GM13976 (cell line): ENCODE measurements at regions not wholly inside any gene's neighbourhood (a gene's known extent, or its start where the extent isn't known, plus 50 kb on each side); places are given as distances from the start of the nearest gene placed in this dataset.
"Not testable (repeated sequence)": the region's sequence is repeated elsewhere in the genome, so short reads cannot be mapped to it uniquely, and the experiment has no call there.

Experiments
- DNase-seq: peaks from one replicate; pipeline ENCODE4 v3.0.0; 2012; ENCODE audit warnings: low spot score
- in situ Hi-C: fragments of 300-500 bp; cut with MboI; formaldehyde crosslinking; loops from one replicate; pipeline ENCODE4 v1.12.0; 2022; ENCODE audit warnings: low sequenced_read_pairs, mixed read lengths, inconsistent platforms; ENCODE audit not compliant: unreplicated experiment
- TF ChIP-seq, protein P1 (sequence below): IDR thresholded peaks from 2 replicates; pipeline ENCODE4 v1.5.1; 2012; ENCODE audit warnings: borderline replicate concordance, mild to moderate bottlenecking; ENCODE audit not compliant: insufficient read depth; ENCODE audit errors: extremely low read depth, missing control alignments, control extremely low read depth

DNA sequence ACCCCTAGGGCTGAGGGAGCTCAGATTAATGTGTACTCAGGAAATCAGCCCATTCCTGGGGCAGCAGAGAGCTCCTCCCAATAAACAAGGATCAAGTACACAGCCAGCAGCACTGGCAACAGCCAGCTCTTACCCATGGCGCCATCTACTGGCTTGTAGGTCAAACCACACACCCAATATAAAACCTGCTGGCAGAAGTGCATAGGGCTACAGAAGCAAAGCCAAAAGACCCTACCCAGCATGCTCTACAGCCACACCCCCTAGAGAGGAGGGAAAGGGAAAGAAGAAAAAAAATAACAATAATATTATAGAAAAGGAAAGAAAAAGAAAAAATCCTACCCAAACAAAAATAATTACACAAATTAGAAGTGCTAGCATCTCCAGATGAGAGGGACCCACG, 127.5 kb upstream of the PABPC3 start:
- DNase-seq, in situ Hi-C loops: not testable (repeated sequence)
- TF ChIP-seq, protein P1, sequence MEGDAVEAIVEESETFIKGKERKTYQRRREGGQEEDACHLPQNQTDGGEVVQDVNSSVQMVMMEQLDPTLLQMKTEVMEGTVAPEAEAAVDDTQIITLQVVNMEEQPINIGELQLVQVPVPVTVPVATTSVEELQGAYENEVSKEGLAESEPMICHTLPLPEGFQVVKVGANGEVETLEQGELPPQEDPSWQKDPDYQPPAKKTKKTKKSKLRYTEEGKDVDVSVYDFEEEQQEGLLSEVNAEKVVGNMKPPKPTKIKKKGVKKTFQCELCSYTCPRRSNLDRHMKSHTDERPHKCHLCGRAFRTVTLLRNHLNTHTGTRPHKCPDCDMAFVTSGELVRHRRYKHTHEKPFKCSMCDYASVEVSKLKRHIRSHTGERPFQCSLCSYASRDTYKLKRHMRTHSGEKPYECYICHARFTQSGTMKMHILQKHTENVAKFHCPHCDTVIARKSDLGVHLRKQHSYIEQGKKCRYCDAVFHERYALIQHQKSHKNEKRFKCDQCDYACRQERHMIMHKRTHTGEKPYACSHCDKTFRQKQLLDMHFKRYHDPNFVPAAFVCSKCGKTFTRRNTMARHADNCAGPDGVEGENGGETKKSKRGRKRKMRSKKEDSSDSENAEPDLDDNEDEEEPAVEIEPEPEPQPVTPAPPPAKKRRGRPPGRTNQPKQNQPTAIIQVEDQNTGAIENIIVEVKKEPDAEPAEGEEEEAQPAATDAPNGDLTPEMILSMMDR: peak; percentile 15

DNA sequence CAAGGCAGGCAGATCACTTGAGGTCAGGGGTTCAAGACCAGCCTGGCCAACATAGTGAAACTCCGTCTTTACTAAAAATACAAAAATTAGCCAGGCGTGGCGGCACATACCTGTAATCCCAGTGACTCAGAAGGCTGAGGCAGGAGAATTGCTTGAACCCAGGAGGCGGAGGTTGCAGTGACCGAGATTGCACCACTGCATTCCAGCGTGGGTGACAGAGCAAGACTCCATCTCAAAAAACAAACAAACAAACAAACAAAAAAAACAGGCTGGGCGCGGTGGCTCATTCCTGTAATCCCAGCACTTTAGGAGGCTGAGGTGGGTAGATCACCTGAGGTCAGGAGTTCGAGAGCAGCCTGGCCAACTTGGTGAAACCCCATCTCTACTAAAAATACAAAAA, 122.8 kb upstream of the PABPC3 start:
- DNase-seq, in situ Hi-C loops: not testable (repeated sequence)

DNA sequence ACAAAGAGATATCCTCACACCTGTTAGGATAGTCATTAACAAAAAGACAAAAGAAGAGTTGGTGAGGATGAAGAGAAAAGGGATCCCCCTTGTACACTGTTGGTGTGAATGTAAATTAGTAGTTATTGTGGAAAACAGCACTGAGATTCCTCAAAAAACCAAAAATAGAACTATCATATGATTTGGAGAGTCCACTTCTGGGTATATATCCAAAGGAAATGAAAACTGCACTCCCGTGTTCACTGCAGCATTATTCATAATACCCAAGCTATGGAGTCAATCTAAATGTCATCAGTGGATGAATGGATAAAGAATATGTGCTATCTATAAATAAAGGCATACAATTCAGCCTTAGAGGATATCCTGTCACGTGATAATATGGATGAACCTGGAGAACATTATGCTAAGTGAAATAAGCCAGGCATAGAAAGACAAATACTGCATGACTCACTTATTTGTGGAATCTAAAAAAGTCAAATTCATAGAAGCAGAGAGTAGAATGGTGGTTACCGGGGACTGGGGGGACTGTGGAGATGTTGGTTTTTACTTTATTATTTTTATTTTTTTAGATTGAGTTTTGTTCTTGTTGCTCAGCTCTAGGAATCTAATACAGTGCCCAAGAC, 114.6 kb upstream of the PABPC3 start:
- not testable (repeated sequence) for DNase-seq
- in situ Hi-C loops: loop anchor here (25.0 kb wide), 1 partner anchor 244 kb away; no protein-coding TSS in a partner anchor

DNA sequence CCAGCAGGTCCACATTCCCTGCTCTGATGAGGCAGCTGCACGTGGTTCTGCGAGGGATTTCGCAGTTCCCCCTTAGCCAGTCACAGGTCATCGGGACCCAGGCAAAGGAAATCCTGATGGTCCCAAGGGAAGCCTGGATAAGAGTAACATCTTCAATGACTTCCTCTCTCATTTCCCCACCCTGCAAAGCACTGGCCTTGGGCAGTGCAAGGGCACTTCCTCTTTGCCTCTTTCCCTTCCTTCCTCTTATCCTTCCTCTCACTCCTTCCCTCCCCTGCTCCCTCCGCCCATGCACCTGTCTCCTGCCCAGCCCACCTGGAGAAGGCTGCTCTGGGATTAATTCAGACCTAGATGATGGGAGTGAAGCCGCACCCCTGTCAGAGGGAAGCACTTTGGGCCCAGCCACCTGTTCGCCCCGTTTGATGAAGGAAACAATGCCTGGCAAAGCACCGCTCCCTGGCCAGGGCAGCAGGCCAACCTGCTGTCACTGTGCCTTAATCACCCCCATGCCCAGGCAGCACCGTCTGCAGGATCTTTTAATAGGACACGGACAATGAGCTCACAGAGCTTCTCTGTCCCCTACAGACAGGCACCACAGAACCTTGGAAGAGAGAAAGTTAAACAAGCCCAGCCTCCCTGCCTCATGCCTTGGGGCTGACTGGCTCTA, 113.5 kb upstream of the PABPC3 start:
- DNase-seq: no peak
- TF ChIP-seq, protein P1: no peak
- in situ Hi-C loops: loop anchor here (25.0 kb wide), 1 partner anchor 245 kb away; no protein-coding TSS in a partner anchor

DNA sequence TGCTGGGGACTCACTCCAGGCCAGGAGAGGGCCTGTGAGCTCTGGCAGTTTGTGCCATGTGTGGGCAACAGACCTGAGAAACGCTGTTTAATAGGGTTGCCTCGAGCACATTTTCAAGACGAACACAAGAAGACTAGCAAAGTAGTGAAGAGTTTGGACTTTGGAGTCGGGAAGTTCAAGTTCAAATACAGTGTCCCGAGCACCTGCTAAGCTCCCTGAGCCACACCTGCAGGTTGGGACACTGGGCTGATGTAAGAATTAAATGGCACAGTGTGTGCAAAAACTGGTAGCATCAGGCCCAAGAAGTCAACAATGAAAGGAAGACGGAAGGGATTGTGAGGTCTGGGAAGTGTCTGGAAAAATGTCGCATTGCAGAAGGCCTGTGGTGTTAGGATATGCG, 112.8 kb upstream of the PABPC3 start:
- no peak for DNase-seq
- in situ Hi-C loops: loop anchor here (25.0 kb wide), 1 partner anchor 246 kb away; no protein-coding TSS in a partner anchor

DNA sequence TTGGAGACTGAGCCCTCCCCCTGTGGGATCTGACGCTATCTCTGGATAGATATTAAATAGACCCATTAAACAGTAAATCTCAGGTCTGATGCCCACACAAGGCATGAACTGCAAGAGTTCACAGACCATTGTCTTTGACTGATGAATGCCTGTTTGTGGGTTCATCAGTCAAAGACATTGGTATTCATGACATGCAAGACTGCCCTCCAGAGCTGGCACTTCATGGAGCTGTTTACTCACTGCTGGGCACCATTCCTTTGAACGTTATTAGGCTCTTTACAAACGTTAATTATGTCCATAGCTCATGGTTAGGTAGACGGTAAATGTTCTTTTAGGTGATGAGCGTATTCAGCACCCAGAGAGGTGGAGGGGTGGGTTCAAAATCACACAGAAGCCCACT, 111.8 kb upstream of the PABPC3 start:
- in situ Hi-C loops: loop anchor here (25.0 kb wide), 1 partner anchor 247 kb away; no protein-coding TSS in a partner anchor
- no peak for DNase-seq
- TF ChIP-seq, protein P1: no peak

More for the DNA sequence above, 112.8 kb upstream of the PABPC3 start:
- TF ChIP-seq, protein P1: no peak

DNA sequence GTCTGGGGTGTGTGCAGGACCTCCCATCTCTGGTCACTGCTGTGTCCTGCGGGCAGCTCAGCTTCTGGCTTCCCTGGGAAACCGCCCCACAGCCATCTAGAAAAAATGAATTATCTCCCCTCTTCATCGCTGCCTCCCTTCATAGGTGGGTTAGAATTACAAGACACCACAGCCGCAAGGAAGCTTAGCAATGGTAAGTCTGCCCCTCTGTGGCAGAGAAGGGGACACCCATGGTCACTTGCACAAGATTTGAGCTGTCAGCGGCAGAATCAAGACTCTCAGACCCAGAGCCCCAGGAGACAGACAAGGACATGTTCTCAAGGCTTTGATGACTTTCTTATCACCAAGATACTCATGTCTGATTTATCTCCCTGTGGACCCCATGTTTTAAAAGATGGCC, 110.8 kb upstream of the PABPC3 start:
- TF ChIP-seq, protein P1: no peak
- no peak for DNase-seq
- in situ Hi-C loops: loop anchor here (25.0 kb wide), 1 partner anchor 248 kb away; no protein-coding TSS in a partner anchor

DNA sequence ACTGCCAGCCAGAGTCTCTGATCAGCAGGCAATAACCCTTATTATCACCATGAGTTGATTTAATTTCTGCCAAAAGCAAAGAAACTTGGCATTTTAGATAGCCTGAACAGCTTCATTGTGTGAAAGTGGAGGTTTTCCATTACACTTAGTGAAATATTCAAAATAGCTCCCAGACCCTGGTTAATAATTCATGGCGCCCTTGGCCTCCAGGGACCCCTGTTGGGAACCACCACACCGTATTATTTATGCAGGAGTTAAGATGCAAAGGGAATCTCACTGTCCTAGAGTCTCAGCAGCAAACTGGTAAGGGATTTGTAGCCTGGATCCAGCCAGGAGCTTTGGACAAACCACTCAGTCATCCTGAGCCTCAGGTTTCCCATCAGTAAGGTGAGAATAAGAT, 110.0 kb upstream of the PABPC3 start:
- no peak for DNase-seq
- in situ Hi-C loops: loop anchor here (25.0 kb wide), 1 partner anchor 249 kb away; no protein-coding TSS in a partner anchor
- TF ChIP-seq, protein P1: no peak
